NT2/D1 (cell line): ENCODE measurements at regions not wholly inside any gene's neighbourhood (a gene's known extent, or its start where the extent isn't known, plus 50 kb on each side); places are given as distances from the start of the nearest gene placed in this dataset.
"Not testable (repeated sequence)": the region's sequence is repeated elsewhere in the genome, so short reads cannot be mapped to it uniquely, and the experiment has no call there.

Experiments
- DNase-seq: peaks from one replicate; pipeline ENCODE4 v3.0.0-alpha.2; 2011; ENCODE audit warnings: low read depth, low spot score
- H3K27me3 ChIP-seq: 2 replicates; pipeline ENCODE4 v1.6.0; 2011; ENCODE audit warnings: mild to moderate bottlenecking; ENCODE audit not compliant: insufficient read length, insufficient read depth
- H3K36me3 ChIP-seq: 2 replicates; pipeline ENCODE4 v1.6.1; 2011; ENCODE audit warnings: mild to moderate bottlenecking, low read length, mixed read lengths; ENCODE audit not compliant: insufficient read depth, insufficient read length
- H3K4me1 ChIP-seq: 2 replicates; pipeline ENCODE4 v1.5.1; 2011; ENCODE audit not compliant: insufficient read depth, insufficient read length
- H3K4me3 ChIP-seq: 2 replicates; pipeline ENCODE4 v1.5.1; 2011; ENCODE audit warnings: low read depth; ENCODE audit not compliant: insufficient read length
- H3K9ac ChIP-seq: 2 replicates; pipeline ENCODE4 v1.6.0; 2011; ENCODE audit warnings: low read depth; ENCODE audit not compliant: insufficient read length
- H3K9me3 ChIP-seq: 2 replicates; pipeline ENCODE4 v1.5.1; 2011; ENCODE audit warnings: mild to moderate bottlenecking, low read length; ENCODE audit not compliant: insufficient read depth
- SUZ12 ChIP-seq: IDR thresholded peaks from 2 replicates; pipeline ENCODE4 v1.6.1; 2011; ENCODE audit not compliant: insufficient read length, insufficient read depth; ENCODE audit errors: extremely low read depth
- YY1 ChIP-seq: IDR thresholded peaks from 2 replicates; pipeline ENCODE4 v1.6.1; 2011; ENCODE audit not compliant: insufficient read length, insufficient read depth
- ZNF274 ChIP-seq: IDR thresholded peaks from 2 replicates; pipeline ENCODE4 v1.6.1; 2011; ENCODE audit warnings: mild to moderate bottlenecking, low read depth, low read length

DNA sequence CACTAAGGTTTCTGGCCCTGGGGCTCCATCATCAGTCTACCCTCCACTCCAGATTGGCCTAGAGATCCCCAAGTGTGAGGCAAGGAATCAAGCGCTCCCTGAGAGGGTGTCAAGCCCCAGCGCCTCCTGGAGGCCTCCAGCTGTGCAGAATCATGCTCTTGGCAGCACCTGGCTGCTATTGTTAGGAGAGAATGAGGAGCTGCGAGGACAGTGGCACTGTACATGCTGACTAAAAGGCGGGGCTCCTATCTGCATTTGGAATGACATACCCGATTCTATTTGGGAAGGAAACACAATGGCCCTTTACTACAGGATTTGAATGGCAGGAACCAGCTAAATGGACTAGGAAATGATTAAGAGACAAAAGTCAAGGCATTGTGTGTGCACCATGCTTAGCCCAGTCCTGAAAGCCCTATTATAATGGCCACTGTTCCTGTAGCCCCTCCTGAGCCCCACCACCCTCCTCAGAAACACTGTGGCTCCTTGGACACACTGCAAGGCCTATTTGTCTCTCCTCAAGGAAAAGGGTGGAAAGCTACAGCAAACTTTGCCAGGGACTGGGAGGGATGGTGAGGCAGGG, 106.1 kb downstream of the KBTBD2 start:
- not testable (repeated sequence) for H3K27me3 ChIP-seq, H3K4me3 ChIP-seq, H3K4me1 ChIP-seq, H3K9ac ChIP-seq, DNase-seq, H3K9me3 ChIP-seq, H3K36me3 ChIP-seq

DNA sequence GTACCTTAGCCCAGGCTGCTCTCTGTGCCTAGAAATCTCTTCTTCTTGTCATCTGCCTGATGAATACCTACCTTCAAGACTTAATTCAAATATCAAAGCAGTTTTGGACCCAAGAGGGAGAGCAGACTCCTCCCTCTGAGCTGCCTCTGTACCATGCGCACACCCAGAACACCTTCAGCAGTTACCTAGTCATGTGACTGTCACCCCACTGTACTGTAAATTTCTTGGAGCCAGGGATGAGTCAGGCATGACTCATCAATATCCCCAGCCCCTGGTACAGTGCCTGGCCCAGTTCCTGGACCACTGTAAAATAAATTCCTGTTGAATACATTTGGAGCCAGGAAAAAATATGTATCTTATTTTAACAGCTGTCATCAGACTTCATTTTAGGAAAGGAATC, 111.7 kb downstream of the KBTBD2 start:
- not testable (repeated sequence) for DNase-seq, H3K27me3 ChIP-seq, H3K4me1 ChIP-seq, H3K9ac ChIP-seq, H3K36me3 ChIP-seq, H3K4me3 ChIP-seq, H3K9me3 ChIP-seq

DNA sequence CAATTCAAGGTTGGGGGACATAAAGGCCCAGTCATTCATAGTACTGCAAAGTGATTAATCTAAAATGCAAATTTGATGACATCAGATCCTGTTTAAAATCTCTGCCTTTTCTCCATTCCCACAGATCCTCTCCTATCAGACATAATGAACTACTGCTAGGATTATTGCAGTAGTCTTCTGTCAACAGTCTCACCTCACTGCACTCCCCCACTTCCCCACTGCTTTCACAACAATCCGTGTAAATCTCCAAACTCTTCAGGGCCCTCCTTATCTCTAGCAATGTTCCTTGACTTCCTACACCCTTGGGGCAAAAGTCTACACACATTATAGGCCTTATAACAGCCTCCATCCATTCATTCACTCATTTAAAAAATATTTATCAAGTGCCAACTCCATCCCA, 112.4 kb downstream of the KBTBD2 start:
- Histone ChIP-seq H3K36me3 (no peaks in the 10 kb centered on the region), H3K27me3 (no peaks in the 10 kb centered on the region), H3K9me3 (no peaks in the 10 kb centered on the region; the same call in 1 of the 2 replicates), H3K9ac (no peak overlapping the region), H3K4me1 (no peaks in the 10 kb centered on the region), H3K4me3 (no peak overlapping the region)
- DNase-seq: no peak
- no peak for TF ChIP-seq SUZ12
- no peak for TF ChIP-seq ZNF274
- no peak for TF ChIP-seq YY1

DNA sequence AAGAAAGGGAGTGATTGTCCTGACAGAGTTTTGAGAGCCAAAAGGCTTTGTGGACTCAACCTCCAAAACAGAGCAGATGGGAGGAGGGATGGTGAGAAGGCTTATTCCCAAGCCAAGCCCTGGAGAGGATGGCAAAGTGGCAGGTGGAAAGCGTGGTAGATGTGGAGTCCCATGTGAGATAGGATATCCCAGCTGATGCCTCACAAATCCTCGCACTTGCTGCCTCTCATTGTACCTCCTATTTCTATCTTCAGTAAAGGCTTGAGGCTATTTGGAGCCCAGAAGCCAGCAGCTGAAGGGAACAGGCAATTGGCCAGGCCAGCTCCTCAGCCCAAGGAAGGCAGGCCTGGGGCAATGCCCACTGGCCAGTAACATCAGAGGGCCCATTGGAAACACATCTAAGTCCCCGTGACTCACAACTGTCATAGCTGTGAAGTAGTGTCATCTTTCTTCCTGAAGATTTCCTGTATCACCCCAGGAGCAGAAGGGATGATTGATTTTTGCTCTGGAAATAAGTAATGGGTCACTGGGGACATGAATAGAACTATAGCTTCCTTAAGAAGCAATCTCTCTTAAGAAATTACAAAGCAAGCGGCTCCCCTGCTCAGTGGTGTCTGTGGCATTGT, 114.4 kb downstream of the KBTBD2 start:
- not testable (repeated sequence) for DNase-seq, H3K4me1 ChIP-seq, H3K27me3 ChIP-seq, H3K9me3 ChIP-seq, H3K4me3 ChIP-seq, H3K36me3 ChIP-seq, H3K9ac ChIP-seq

DNA sequence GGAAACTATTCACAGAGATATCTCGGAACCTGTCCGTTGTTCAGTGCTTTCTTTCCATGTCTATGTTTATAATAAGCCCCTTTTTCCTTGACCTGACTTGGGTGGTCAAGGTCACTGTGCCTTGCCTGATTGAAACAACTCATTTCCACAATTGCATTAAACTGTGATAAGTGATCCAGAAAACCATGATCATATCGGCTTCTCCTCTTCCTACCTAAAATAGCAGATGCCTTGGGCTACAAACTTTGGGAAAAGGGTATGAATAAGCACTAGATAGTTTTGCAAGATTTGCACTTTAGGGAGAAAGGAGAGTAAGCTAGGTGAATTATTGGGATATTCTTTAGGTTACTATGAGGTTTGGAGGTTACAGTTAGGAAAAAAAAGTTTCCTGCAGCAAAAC, 115.2 kb downstream of the KBTBD2 start:
- DNase-seq, H3K9me3 ChIP-seq, H3K9ac ChIP-seq, H3K27me3 ChIP-seq, H3K4me1 ChIP-seq, H3K36me3 ChIP-seq, H3K4me3 ChIP-seq: not testable (repeated sequence)

DNA sequence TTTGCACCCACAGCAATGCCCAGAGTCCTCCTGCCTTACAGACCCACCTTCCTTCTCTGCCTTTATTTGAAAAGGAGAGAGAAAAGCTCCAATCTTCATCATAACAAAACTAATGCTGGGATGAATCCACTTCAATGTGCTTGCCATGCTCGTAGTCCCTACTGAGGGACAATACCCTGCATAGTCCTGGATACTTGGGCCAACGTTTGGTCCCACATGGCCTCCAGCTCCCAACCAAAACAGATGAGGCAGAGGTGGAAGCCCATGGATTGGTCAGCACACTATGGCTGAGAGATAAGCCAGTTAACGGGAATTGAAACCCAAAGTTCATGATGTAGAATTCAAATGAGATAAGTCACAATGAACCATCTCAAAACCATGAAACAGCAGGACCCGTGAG, 115.8 kb downstream of the KBTBD2 start:
- not testable (repeated sequence) for H3K9ac ChIP-seq, H3K4me1 ChIP-seq, H3K4me3 ChIP-seq, H3K36me3 ChIP-seq, DNase-seq, H3K9me3 ChIP-seq, H3K27me3 ChIP-seq

DNA sequence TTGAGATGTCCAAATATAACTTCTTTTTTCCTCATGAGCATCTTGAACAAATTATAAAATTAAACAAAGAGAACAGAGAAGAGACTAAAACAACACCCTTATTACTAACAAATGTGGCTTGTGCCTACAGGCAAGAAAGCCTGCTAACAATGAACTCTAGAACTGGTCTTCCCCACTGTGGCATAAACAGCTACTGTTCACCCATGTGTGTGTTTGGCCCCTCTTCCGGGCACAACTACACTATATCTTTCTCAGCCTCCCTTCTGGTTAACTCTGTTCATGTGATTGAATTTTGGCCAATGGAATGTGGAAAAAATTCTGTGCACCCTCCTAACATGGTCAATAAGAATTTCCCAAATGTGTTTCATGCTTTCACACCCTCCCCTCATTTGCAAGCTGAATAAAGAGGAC, 117.0 kb downstream of the KBTBD2 start:
- Histone ChIP-seq H3K27me3 (no peaks in the 10 kb centered on the region), H3K4me3 (no peak overlapping the region), H3K9me3 (no peaks in the 10 kb centered on the region), H3K9ac (no peak overlapping the region), H3K36me3 (no peaks in the 10 kb centered on the region), H3K4me1 (no peaks in the 10 kb centered on the region)
- DNase-seq: no peak
- TF ChIP-seq YY1 (no peak), ZNF274 (no peak), SUZ12 (no peak)

DNA sequence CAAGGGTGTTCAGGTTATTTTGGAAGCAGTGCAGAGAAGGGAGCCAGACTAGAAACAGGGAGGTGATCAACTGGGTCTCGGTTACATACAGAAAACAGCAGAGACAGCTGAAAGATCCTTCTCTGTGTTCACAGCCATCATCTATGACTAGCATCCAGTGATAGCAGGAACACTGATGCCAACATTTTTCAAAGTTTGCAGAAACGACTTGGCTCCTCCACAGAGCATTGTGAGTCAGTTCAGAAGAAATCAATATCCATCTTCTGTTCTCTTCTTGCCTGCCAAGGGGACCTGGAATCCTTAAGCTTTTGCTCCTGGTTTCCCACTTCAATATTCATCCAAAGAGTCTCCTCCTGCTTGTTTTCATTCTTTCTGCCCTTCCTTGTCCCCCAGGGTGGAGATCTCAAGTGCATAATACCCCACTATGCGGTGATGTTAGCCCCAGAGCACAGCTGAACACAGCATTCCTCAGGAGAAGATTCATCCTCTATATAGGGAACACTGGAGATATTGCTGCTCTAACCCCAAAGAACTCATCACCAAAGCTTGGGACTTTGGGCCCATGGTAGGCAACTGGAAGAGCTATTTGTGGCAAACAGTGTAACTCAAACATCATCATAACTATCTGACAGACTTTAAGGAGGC, 122.6 kb downstream of the KBTBD2 start:
- not testable (repeated sequence) for DNase-seq, H3K9me3 ChIP-seq, H3K9ac ChIP-seq, H3K27me3 ChIP-seq, H3K36me3 ChIP-seq, H3K4me1 ChIP-seq, H3K4me3 ChIP-seq

DNA sequence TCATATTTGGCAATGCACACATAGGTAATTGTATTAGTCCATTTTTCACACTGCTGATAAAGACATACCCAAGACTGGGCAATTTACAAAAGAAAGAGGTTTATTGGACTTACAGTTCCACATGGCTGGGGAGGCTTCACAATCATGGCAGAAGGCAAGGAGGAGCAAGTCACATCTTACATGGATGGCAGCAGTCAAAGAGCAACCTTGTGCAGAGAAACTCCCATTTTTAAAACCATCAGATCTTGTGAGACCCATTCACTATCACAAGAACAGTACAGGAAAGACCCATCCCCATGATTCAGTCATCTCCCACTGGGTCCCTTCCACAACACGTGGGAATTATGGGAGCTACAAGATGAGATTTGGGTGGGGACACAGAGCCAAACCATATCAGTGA, 123.2 kb downstream of the KBTBD2 start:
- H3K4me1 ChIP-seq, H3K36me3 ChIP-seq, DNase-seq, H3K27me3 ChIP-seq, H3K9ac ChIP-seq, H3K4me3 ChIP-seq, H3K9me3 ChIP-seq: not testable (repeated sequence)

DNA sequence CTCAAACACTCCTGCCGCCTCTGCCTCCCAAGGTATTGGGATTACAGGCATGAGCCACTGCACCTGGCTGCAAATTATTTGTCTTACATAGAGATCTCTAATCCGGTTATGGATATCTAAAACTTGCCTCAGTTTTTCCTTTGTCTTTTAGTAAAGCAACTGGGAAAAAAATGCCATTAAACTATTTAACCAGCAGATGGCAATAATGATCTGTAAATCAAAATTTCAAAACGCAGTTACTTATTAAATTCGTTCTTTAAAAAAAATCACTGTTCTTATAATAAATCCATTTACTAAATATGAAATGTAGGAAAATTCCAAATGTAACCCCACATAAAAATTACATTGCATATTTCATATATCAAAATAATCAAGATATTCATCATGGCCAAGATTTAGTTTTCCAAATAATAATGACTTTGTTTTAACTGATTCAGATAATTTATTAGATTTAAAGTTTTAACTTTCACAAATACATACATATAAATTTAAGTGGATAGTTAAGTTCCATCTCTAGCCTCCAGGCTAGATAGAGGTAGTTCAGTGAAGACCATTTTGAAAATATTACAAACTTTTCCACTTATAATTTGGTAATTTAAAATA, 125.8 kb downstream of the KBTBD2 start:
- H3K9ac ChIP-seq, DNase-seq, H3K27me3 ChIP-seq, H3K36me3 ChIP-seq, H3K9me3 ChIP-seq, H3K4me3 ChIP-seq, H3K4me1 ChIP-seq: not testable (repeated sequence)
